Liver (tissue), 8 donors: ENCODE measurements at regions not wholly inside any gene's neighbourhood (a gene's known extent, or its start where the extent isn't known, plus 50 kb on each side); places are given as distances from the start of the nearest gene placed in this dataset.

ENCODE experiments used
- DNase-seq: peaks from one replicate; pipeline ENCODE4 v3.0.0-alpha.2; 2017; ENCODE audit warnings: low spot score
- H3K27ac ChIP-seq, 2 donors: one replicate each; pipeline ENCODE4 v1.7.0; 2013; ENCODE audit warnings: inconsistent platforms in 2 of 2, low read length in 2 of 2, control low read depth in 1 of 2, low read depth in 1 of 2, mild to moderate bottlenecking in 1 of 2
- H3K27me3 ChIP-seq, 4 donors: one replicate each; pipeline versions ENCODE4 v1.6.1 to v1.7.0; 2013; ENCODE audit warnings: low read length in 3 of 4, inconsistent platforms in 1 of 4, mild to moderate bottlenecking in 1 of 4, moderate library complexity in 1 of 4; ENCODE audit not compliant: control insufficient read depth in 4 of 4, insufficient read depth in 4 of 4
- H3K36me3 ChIP-seq, 4 donors: one replicate each; pipeline versions ENCODE4 v1.6.1 to v1.7.0; 2013; ENCODE audit warnings: low read length in 3 of 4, mild to moderate bottlenecking in 3 of 4, low read depth in 1 of 4, moderate library complexity in 1 of 4; ENCODE audit not compliant: control insufficient read depth in 4 of 4, insufficient read depth in 3 of 4
- H3K4me1 ChIP-seq, 4 donors: one replicate each; pipeline versions ENCODE4 v1.6.1 to v1.7.0; 2013; ENCODE audit warnings: low read length in 3 of 4, mild to moderate bottlenecking in 3 of 4, moderate library complexity in 1 of 4; ENCODE audit not compliant: control insufficient read depth in 4 of 4, insufficient read depth in 4 of 4
- H3K4me3 ChIP-seq, 3 donors: one replicate each; pipeline versions ENCODE4 v1.6.1 to v1.7.0; 2013; ENCODE audit warnings: low read length in 3 of 3, control low read depth in 1 of 3, low read depth in 1 of 3, mild to moderate bottlenecking in 1 of 3
- H3K9ac ChIP-seq, 2 donors: one replicate each; pipeline ENCODE4 v1.7.0; 2013; ENCODE audit warnings: low read length in 2 of 2, mild to moderate bottlenecking in 2 of 2, moderate library complexity in 2 of 2, control low read depth in 1 of 2, low read depth in 1 of 2
- H3K9me3 ChIP-seq, 4 donors: one replicate each; pipeline versions ENCODE4 v1.6.1 to v1.7.0; 2013; ENCODE audit warnings: low read length in 3 of 4; ENCODE audit not compliant: control insufficient read depth in 4 of 4
- GABPA ChIP-seq, 2 donors: IDR thresholded peaks in 1 of 2; conservative IDR thresholded peaks in 1 of 2; 2 replicates each; pipeline ENCODE4 v1.6.1; 2016; ENCODE audit warnings: antibody characterized with exemption in 2 of 2, mild to moderate bottlenecking in 1 of 2, moderate library complexity in 1 of 2
- HNF4A ChIP-seq, 2 donors: conservative IDR thresholded peaks; 2 replicates each; pipeline ENCODE4 v1.6.1; 2016; ENCODE audit warnings: antibody characterized with exemption in 2 of 2, mild to moderate bottlenecking in 2 of 2
- HNF4G ChIP-seq: IDR thresholded peaks from 2 replicates; pipeline ENCODE4 v1.6.1; 2016; ENCODE audit warnings: antibody characterized with exemption
- JUND ChIP-seq, 2 donors: IDR thresholded peaks; 2 replicates each; pipeline ENCODE4 v1.6.1; 2016; ENCODE audit warnings: antibody characterized with exemption in 2 of 2
- NR2F2 ChIP-seq: IDR thresholded peaks from 2 replicates; pipeline ENCODE4 v1.6.1; 2016; ENCODE audit warnings: antibody characterized with exemption
- RAD21 ChIP-seq, 2 donors: IDR thresholded peaks; 2 replicates each; pipeline ENCODE4 v1.6.1; 2016; ENCODE audit warnings: antibody characterized with exemption in 2 of 2, mild to moderate bottlenecking in 2 of 2
- SP1 ChIP-seq: IDR thresholded peaks from 2 replicates; pipeline ENCODE4 v1.6.1; 2018; ENCODE audit warnings: antibody characterized with exemption, mild to moderate bottlenecking
- TAF1 ChIP-seq: conservative IDR thresholded peaks from 2 replicates; pipeline ENCODE4 v1.6.1; 2016; ENCODE audit warnings: antibody characterized with exemption, mild to moderate bottlenecking
- YY1 ChIP-seq: IDR thresholded peaks from 2 replicates; pipeline ENCODE4 v1.6.1; 2016; ENCODE audit warnings: antibody characterized with exemption, mild to moderate bottlenecking
- WGBS: extraction: QIAGEN DNeasy Blood & Tissue Kit; methylation state at CpG from one replicate; pipeline ENCODE4 v1.1.7; 2013; 5-methylcytosine and 5-hydroxymethylcytosine counted together
- TF ChIP-seq, protein P1 (sequence below): IDR thresholded peaks from 2 replicates; pipeline ENCODE4 v1.6.1; 2016; ENCODE audit warnings: antibody characterized with exemption
- TF ChIP-seq, protein P2 (sequence below): IDR thresholded peaks from 2 replicates; pipeline ENCODE4 v1.6.1; 2016; ENCODE audit warnings: antibody characterized with exemption, mild to moderate bottlenecking
- TF ChIP-seq, protein P3 (sequence below): fragments of 150-350 bp; IDR thresholded peaks from 2 replicates; pipeline ENCODE4 v1.5.1; 2017; ENCODE audit warnings: improper control_type of control experiment, low read depth, low read length; ENCODE audit not compliant: missing input control
- donor health status: healthy.
- donor health status: healthy.
- donor health status: healthy.
- donor health status: healthy.
- donor health status: healthy.

DNA sequence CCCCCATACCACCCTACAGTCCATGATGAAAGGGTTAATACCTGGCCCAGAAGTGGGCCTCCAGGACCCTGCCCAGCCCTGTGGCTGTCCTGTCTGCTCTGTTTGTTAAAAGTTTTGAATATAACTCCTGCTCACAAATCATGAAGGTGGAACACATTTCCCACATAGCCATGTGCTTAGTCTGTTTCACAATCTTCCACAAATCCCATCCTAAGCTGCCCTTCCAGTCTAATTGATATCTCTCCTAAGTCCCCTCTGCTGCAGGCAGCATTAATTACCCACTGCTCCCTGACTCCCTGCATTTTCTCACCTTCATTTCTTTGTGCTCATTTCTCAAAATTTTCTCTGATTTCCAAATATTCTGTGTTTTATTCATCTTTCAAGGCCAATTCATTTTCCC lies 142.6 kb downstream of the AASDH start:
- H3K4me1 ChIP-seq = no peaks in the 10 kb centered on the region
- no peak overlapping the region for H3K27ac ChIP-seq
- TF ChIP-seq TAF1 (no peak), JUND (IDR thresholded peaks at IDR 0.05) (no peak)
- no peaks in the 10 kb centered on the region for H3K27me3 ChIP-seq
- no peak overlapping the region for H3K4me3 ChIP-seq
- no peak overlapping the region for H3K9ac ChIP-seq
- H3K36me3 ChIP-seq = no peaks in the 10 kb centered on the region
- no peak for DNase-seq
- H3K9me3 ChIP-seq = no peaks in the 10 kb centered on the region

DNA sequence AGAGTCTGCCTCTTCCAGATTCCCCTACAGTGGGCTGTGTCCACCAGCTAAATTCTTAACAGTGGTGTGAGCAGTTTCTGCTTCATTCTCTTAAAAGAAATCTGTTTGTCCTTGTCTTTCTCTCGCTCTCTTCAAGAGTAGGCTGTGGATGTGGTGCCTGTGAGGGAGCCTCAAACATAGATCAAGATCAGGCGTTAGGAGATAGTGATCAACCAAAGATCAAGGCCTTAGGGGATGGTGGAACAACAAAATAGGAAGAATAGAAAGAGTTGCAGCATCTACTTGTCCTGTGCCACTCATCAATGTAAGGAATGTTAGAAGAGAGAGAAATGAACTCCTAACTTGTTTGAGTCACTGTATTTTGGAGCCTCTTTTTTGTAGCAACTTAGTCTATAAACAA lies 144.2 kb downstream of the AASDH start:
- Histone ChIP-seq H3K27me3 (no peaks in the 10 kb centered on the region), H3K4me1 (no peaks in the 10 kb centered on the region), H3K9ac (no peak overlapping the region), H3K36me3 (no peaks in the 10 kb centered on the region), H3K27ac (no peak overlapping the region), H3K4me3 (no peak overlapping the region), H3K9me3 (no peaks in the 10 kb centered on the region)
- TF ChIP-seq GABPA (IDR thresholded peaks at IDR 0.05 in 1 of 2, conservative IDR thresholded peaks at IDR 0.05 in 1 of 2) (no peak), HNF4A (conservative IDR thresholded peaks at IDR 0.05) (no peak), NR2F2 (no peak)
- TF ChIP-seq, protein P1, sequence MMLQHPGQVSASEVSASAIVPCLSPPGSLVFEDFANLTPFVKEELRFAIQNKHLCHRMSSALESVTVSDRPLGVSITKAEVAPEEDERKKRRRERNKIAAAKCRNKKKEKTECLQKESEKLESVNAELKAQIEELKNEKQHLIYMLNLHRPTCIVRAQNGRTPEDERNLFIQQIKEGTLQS = no peak
- DNase-seq = no peak
- WGBS = 70% methylated on average over 2 of the region's 2 CpGs

DNA sequence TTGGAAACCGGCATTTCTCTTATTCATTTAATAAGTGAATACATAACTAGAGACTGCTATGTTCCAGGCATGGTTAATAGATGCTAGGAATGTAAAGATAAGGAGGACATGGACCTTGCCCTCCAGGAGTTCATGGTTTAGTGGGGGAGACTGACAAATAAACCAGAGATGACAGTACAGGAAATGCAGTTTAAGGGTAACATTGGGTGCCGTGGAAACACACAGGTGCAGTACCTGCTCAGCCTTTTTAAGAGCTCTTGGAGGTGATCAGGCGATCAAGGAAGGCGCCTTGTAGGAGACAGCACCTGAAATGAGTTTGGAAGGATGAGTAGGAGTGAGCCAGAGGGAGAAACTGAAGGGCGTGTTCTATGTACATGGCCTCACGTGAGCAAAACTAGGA lies 145.8 kb downstream of the AASDH start:
- Histone ChIP-seq H3K4me1 (no peaks in the 10 kb centered on the region), H3K27ac (no peak overlapping the region), H3K4me3 (no peak overlapping the region), H3K9me3 (no peaks in the 10 kb centered on the region), H3K36me3 (no peaks in the 10 kb centered on the region), H3K9ac (no peak overlapping the region), H3K27me3 (no peaks in the 10 kb centered on the region)
- TF ChIP-seq HNF4A (conservative IDR thresholded peaks at IDR 0.05) (peak in 1 of 2 donors; percentile 17), SP1 (peak; percentile 55), HNF4G (peak; percentile 61), JUND (IDR thresholded peaks at IDR 0.05) (no peak)
- TF ChIP-seq, protein P2, sequence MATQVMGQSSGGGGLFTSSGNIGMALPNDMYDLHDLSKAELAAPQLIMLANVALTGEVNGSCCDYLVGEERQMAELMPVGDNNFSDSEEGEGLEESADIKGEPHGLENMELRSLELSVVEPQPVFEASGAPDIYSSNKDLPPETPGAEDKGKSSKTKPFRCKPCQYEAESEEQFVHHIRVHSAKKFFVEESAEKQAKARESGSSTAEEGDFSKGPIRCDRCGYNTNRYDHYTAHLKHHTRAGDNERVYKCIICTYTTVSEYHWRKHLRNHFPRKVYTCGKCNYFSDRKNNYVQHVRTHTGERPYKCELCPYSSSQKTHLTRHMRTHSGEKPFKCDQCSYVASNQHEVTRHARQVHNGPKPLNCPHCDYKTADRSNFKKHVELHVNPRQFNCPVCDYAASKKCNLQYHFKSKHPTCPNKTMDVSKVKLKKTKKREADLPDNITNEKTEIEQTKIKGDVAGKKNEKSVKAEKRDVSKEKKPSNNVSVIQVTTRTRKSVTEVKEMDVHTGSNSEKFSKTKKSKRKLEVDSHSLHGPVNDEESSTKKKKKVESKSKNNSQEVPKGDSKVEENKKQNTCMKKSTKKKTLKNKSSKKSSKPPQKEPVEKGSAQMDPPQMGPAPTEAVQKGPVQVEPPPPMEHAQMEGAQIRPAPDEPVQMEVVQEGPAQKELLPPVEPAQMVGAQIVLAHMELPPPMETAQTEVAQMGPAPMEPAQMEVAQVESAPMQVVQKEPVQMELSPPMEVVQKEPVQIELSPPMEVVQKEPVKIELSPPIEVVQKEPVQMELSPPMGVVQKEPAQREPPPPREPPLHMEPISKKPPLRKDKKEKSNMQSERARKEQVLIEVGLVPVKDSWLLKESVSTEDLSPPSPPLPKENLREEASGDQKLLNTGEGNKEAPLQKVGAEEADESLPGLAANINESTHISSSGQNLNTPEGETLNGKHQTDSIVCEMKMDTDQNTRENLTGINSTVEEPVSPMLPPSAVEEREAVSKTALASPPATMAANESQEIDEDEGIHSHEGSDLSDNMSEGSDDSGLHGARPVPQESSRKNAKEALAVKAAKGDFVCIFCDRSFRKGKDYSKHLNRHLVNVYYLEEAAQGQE = no peak
- 45% methylated on average over 6 of the region's 6 CpGs for WGBS
- no peak for DNase-seq

DNA sequence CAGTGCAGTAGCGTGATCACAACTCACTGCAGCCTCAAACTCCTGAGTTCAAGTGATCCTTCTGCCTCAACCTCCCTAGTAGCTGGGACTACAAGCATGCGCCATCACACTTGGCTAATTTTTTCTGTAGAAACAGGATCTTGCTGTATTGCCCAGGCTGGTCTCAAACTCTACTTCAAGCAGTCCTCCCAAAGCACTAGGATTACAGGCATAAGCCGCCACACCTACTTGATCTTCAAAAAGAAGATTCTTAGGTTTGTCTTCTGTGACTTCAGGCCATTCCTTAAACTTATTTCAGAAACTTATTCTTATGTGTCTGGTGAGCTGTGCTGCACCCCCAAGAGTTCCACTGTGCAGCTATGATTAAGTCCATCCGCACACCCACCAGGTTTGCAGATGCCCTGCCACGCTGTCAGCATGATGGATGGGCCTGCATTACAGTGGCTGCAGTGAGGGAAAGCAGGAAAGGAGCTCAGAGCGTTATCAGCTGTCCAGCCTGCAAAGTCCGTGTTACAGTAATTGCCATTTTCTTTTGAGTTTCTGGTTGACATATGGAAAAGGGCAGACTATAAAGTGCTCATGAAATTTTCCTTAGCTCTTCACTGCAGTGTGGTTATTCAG lies 146.6 kb downstream of the AASDH start:
- no peak overlapping the region for H3K9ac ChIP-seq
- H3K27me3 ChIP-seq = no peaks in the 10 kb centered on the region
- no peaks in the 10 kb centered on the region for H3K4me1 ChIP-seq
- H3K27ac ChIP-seq = no peak overlapping the region
- H3K9me3 ChIP-seq = no peaks in the 10 kb centered on the region
- H3K36me3 ChIP-seq = no peaks in the 10 kb centered on the region
- no peak overlapping the region for H3K4me3 ChIP-seq
- 74% methylated on average over 7 of the region's 7 CpGs for WGBS
- no peak for DNase-seq
- no peak for TF ChIP-seq HNF4A (conservative IDR thresholded peaks at IDR 0.05)
- no peak for TF ChIP-seq NR2F2
- no peak for TF ChIP-seq GABPA (IDR thresholded peaks at IDR 0.05 in 1 of 2, conservative IDR thresholded peaks at IDR 0.05 in 1 of 2)
- TF ChIP-seq YY1 = no peak
- TF ChIP-seq JUND (IDR thresholded peaks at IDR 0.05) = no peak
- TF ChIP-seq, protein P3, sequence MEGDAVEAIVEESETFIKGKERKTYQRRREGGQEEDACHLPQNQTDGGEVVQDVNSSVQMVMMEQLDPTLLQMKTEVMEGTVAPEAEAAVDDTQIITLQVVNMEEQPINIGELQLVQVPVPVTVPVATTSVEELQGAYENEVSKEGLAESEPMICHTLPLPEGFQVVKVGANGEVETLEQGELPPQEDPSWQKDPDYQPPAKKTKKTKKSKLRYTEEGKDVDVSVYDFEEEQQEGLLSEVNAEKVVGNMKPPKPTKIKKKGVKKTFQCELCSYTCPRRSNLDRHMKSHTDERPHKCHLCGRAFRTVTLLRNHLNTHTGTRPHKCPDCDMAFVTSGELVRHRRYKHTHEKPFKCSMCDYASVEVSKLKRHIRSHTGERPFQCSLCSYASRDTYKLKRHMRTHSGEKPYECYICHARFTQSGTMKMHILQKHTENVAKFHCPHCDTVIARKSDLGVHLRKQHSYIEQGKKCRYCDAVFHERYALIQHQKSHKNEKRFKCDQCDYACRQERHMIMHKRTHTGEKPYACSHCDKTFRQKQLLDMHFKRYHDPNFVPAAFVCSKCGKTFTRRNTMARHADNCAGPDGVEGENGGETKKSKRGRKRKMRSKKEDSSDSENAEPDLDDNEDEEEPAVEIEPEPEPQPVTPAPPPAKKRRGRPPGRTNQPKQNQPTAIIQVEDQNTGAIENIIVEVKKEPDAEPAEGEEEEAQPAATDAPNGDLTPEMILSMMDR = no peak
- TF ChIP-seq HNF4G = no peak
- TF ChIP-seq, protein P1 = no peak
- TF ChIP-seq RAD21 (IDR thresholded peaks at IDR 0.05) = no peak
